Peyer's patch (tissue), 4 donors: ENCODE measurements at regions not wholly inside any gene's neighbourhood (a gene's known extent, or its start where the extent isn't known, plus 50 kb on each side); places are given as distances from the start of the nearest gene placed in this dataset.

Experiments
- POLR2A ChIP-seq, 2 donors: fragments of 450-650 bp; IDR thresholded peaks; one replicate each; pipeline ENCODE4 v1.5.1; 2017; ENCODE audit warnings: antibody characterized with exemption in 2 of 2, mild to moderate bottlenecking in 2 of 2, moderate library complexity in 2 of 2
- TF ChIP-seq, protein P1 (sequence below), 6 experiments: fragments of 450-650 bp in 4 of 6; fragments of 200-600 bp in 2 of 6; sonication (generic) in 1 of 6; IDR thresholded peaks; one replicate each; pipeline ENCODE4 v1.5.1; 2017 to 2019; ENCODE audit warnings: antibody characterized with exemption in 6 of 6, mild to moderate bottlenecking in 3 of 6, moderate library complexity in 1 of 6

DNA sequence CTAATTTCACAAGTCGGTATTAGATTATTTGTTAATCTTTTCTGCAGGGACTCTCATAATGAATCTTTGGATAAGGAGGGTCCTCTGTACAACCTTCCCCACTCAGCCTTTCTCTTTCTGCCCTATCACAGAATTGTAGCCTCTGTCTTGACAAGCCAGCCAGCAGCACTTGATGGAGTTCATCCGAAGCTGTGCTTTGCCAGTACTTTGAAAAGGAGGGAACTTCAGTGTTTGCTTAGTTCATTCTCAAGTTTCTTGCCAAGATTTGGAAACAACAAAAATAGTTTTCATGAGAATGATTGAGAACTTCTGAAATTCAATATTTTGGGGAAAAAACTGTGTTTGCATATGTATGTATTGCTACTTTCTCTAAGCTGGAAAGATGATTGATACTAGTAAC is 69.3 kb upstream of the HMGB1 start:
- TF ChIP-seq, protein P1, sequence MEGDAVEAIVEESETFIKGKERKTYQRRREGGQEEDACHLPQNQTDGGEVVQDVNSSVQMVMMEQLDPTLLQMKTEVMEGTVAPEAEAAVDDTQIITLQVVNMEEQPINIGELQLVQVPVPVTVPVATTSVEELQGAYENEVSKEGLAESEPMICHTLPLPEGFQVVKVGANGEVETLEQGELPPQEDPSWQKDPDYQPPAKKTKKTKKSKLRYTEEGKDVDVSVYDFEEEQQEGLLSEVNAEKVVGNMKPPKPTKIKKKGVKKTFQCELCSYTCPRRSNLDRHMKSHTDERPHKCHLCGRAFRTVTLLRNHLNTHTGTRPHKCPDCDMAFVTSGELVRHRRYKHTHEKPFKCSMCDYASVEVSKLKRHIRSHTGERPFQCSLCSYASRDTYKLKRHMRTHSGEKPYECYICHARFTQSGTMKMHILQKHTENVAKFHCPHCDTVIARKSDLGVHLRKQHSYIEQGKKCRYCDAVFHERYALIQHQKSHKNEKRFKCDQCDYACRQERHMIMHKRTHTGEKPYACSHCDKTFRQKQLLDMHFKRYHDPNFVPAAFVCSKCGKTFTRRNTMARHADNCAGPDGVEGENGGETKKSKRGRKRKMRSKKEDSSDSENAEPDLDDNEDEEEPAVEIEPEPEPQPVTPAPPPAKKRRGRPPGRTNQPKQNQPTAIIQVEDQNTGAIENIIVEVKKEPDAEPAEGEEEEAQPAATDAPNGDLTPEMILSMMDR (IDR thresholded peaks at IDR 0.05) = no peak
- no peak for TF ChIP-seq POLR2A (IDR thresholded peaks at IDR 0.05)
